B cell (primary cell): ENCODE measurements at regions not wholly inside any gene's neighbourhood (a gene's known extent, or its start where the extent isn't known, plus 50 kb on each side); places are given as distances from the start of the nearest gene placed in this dataset.

ENCODE experiments used
- ATAC-seq: fragments of 200-7000 bp; cut with Tn5 transposase; one replicate; pipeline ENCODE4 v1.10.0; 2021; ENCODE audit warnings: low read depth, mild to moderate bottlenecking, moderate number of reproducible peaks, moderate library complexity
- CTCF ChIA-PET: fragments of 350-600 bp; sonication (Branson Sonifier 250); formaldehyde crosslinking; loops from one replicate; lab custom pipeline; 2021; ENCODE audit warnings: antibody characterized with exemption, inconsistent platforms; lab: Charles Lee
- POLR2A ChIA-PET: fragments of 350-600 bp; sonication (Branson Sonifier 250); formaldehyde crosslinking; loops from one replicate; lab custom pipeline; 2021; ENCODE audit warnings: antibody characterized with exemption; lab: Charles Lee
- DNase-seq: peaks from one replicate; pipeline ENCODE4 v3.0.0; 2013
- H2AFZ ChIP-seq: 2 replicates; pipeline ENCODE4 v1.6.1; 2012; ENCODE audit warnings: mild to moderate bottlenecking, low read depth, low read length; ENCODE audit not compliant: insufficient read depth, poor library complexity, severe bottlenecking
- H3K27ac ChIP-seq, 2 donors: 1 replicate in 1 of 2; 2 replicates in 1 of 2; pipeline ENCODE4 v1.5.1; 2012 to 2013; ENCODE audit warnings: low read length in 2 of 2, mild to moderate bottlenecking in 2 of 2, moderate library complexity in 1 of 2
- H3K27me3 ChIP-seq, 4 experiments: fragments of 200-600 bp in 1 of 4; sonication (generic) in 1 of 4; replicated peaks in 1 of 4; 1 replicate in 2 of 4; 2 replicates in 2 of 4; pipeline versions ENCODE4 v1.6.1 to v1.7.0; 2013 to 2016; ENCODE audit warnings: low read length in 3 of 4, mild to moderate bottlenecking in 2 of 4, mixed read lengths in 1 of 4, moderate library complexity in 1 of 4; ENCODE audit not compliant: insufficient read depth in 4 of 4, control insufficient read depth in 3 of 4; ENCODE audit errors: control extremely low read depth in 1 of 4
- H3K36me3 ChIP-seq, 2 experiments: replicated peaks in 1 of 2; 1 replicate in 1 of 2; 2 replicates in 1 of 2; pipeline versions ENCODE4 v1.6.1 to v1.7.1; 2013; ENCODE audit warnings: low read length in 1 of 2; ENCODE audit not compliant: insufficient read depth in 2 of 2, control insufficient read depth in 1 of 2; ENCODE audit errors: control extremely low read depth in 1 of 2, extremely low read depth in 1 of 2
- H3K4me1 ChIP-seq, 2 donors: fragments of 200-600 bp in 1 of 2; sonication (generic) in 1 of 2; 1 replicate in 1 of 2; 2 replicates in 1 of 2; pipeline versions ENCODE4 v1.5.1 to v1.6.1; 2013 to 2017; ENCODE audit warnings: low read length in 2 of 2; ENCODE audit not compliant: control insufficient read depth in 2 of 2, insufficient read depth in 2 of 2
- H3K4me2 ChIP-seq: replicated peaks from 2 replicates; pipeline ENCODE3; 2012; ENCODE audit warnings: mild to moderate bottlenecking, low read depth, low read length; ENCODE audit not compliant: poor library complexity, severe bottlenecking
- H3K4me3 ChIP-seq, 5 experiments: fragments of 200-600 bp in 1 of 5; sonication (generic) in 1 of 5; 1 replicate in 3 of 5; 2 replicates in 2 of 5; pipeline versions ENCODE4 v1.5.1 to v1.7.0; 2011 to 2016; ENCODE audit warnings: low read length in 4 of 5, mild to moderate bottlenecking in 4 of 5, low read depth in 2 of 5, control low read depth in 1 of 5, moderate library complexity in 1 of 5; ENCODE audit not compliant: insufficient read depth in 1 of 5; ENCODE audit errors: control extremely low read depth in 1 of 5, extremely low read depth in 1 of 5
- H3K79me2 ChIP-seq: fragments of 200-600 bp; sonication (generic); one replicate; pipeline ENCODE4 v1.6.0; 2016; ENCODE audit warnings: low read length; ENCODE audit not compliant: control insufficient read depth, insufficient read depth
- H3K9ac ChIP-seq: fragments of 200-600 bp; sonication (generic); 2 replicates; pipeline ENCODE4 v1.6.1; 2017; ENCODE audit warnings: mild to moderate bottlenecking, low read length, moderate library complexity
- H3K9me3 ChIP-seq, 3 donors: one replicate each; pipeline versions ENCODE4 v1.6.1 to v1.7.1; 2013; ENCODE audit warnings: low read length in 2 of 3; ENCODE audit not compliant: control insufficient read depth in 2 of 3, insufficient read depth in 1 of 3; ENCODE audit errors: control extremely low read depth in 1 of 3
- H4K20me1 ChIP-seq: 2 replicates; pipeline ENCODE4 v1.6.0; 2012; ENCODE audit warnings: mild to moderate bottlenecking, low read length; ENCODE audit not compliant: insufficient read depth, control insufficient read depth, poor library complexity, severe bottlenecking
- H3K27ac Mint-ChIP-seq: one replicate; pipeline ENCODE4 v1.8.0; 2021; ENCODE audit warnings: mixed read lengths
- H3K27me3 Mint-ChIP-seq: one replicate; pipeline ENCODE4 v1.8.0; 2021; ENCODE audit warnings: mixed read lengths
- H3K4me1 Mint-ChIP-seq: one replicate; pipeline ENCODE4 v1.8.0; 2021; ENCODE audit warnings: mixed read lengths
- H3K4me3 Mint-ChIP-seq: one replicate; pipeline ENCODE4 v1.8.0; 2021; ENCODE audit warnings: mixed read lengths
- H3K9me3 Mint-ChIP-seq: one replicate; pipeline ENCODE4 v1.8.0; 2022; ENCODE audit warnings: mixed read lengths; ENCODE audit not compliant: insufficient read depth
- CTCF ChIP-seq: fragments of 200-600 bp; IDR thresholded peaks from one replicate; pipeline ENCODE4 v1.8.0; 2022; ENCODE audit warnings: antibody characterized with exemption, mild to moderate bottlenecking
- EZH2 ChIP-seq: IDR thresholded peaks from 2 replicates; pipeline ENCODE4 v1.6.1; 2012; ENCODE audit warnings: borderline replicate concordance, low read depth, mild to moderate bottlenecking, moderate library complexity, low read length; ENCODE audit not compliant: insufficient read depth, poor library complexity, severe bottlenecking
- WGBS: methylation state at CpG from one replicate; pipeline ENCODE4 v1.1.5; 2013; ENCODE audit warnings: missing lambda C conversion rate; ENCODE audit not compliant: insufficient coverage; 5-methylcytosine and 5-hydroxymethylcytosine counted together
- intact Hi-C: fragments of 100-400 bp; cut with micrococcal nuclease; formaldehyde crosslinking; loops from one replicate; pipeline ENCODE4 v1.10.0; 2022

GRCh38 chr20:61086031-61086430 lies 166.0 kb upstream of the CDH4 start:
- DNase-seq (no peak), ATAC-seq (no peak)
- no peaks in the 10 kb centered on the region for H3K4me1 Mint-ChIP-seq
- H3K4me3 Mint-ChIP-seq: no peak overlapping the region
- no peaks in the 10 kb centered on the region for H3K27me3 ChIP-seq
- no peaks in the 10 kb centered on the region for H3K27me3 Mint-ChIP-seq
- H2AFZ ChIP-seq: no peak overlapping the region
- H3K4me1 ChIP-seq: no peaks in the 10 kb centered on the region
- H3K27ac Mint-ChIP-seq: no peak overlapping the region
- H3K4me3 ChIP-seq: no peak overlapping the region
- H3K4me2 ChIP-seq: no peak overlapping the region
- ChIA-PET POLR2A (no interaction called here), CTCF (no interaction called here)
- no peaks in the 10 kb centered on the region for H3K36me3 ChIP-seq
- H3K9ac ChIP-seq: no peak overlapping the region
- H3K9me3 Mint-ChIP-seq: peaks cover 6% of the 10 kb centered on the region
- H3K79me2 ChIP-seq: no peaks in the 10 kb centered on the region
- WGBS: no CpG with 5 or more reads among the region's 1 CpG
- no peak overlapping the region for H3K27ac ChIP-seq
- intact Hi-C loops: no loop called here
- no peaks in the 10 kb centered on the region for H4K20me1 ChIP-seq
- TF ChIP-seq CTCF (no peak), EZH2 (no peak)
- peaks cover 0 to 21% (median 0%) of the 10 kb centered on the region in 3 donors for H3K9me3 ChIP-seq

GRCh38 chr20:61090541-61090940 lies 161.5 kb upstream of the CDH4 start:
- Histone ChIP-seq H2AFZ (no peak overlapping the region), H3K4me1 (no peaks in the 10 kb centered on the region), H3K27ac (no peak overlapping the region), H3K4me2 (no peak overlapping the region), H3K4me3 (no peak overlapping the region), H3K36me3 (no peaks in the 10 kb centered on the region), H3K9ac (no peak overlapping the region), H4K20me1 (no peaks in the 10 kb centered on the region), H3K79me2 (no peaks in the 10 kb centered on the region), H3K27me3 (no peaks in the 10 kb centered on the region), H3K9me3 (peaks cover 2 to 15% (median 4%) of the 10 kb centered on the region in 3 donors)
- intact Hi-C loops: no loop called here
- POLR2A ChIA-PET: no interaction called here
- peaks cover 14% of the 10 kb centered on the region for H3K9me3 Mint-ChIP-seq
- CTCF ChIA-PET: no interaction called here
- 42% methylated on average over 6 of the region's 7 CpGs for WGBS
- H3K4me1 Mint-ChIP-seq: no peaks in the 10 kb centered on the region
- no peak for ATAC-seq
- DNase-seq: no peak
- no peak overlapping the region for H3K27ac Mint-ChIP-seq
- no peak overlapping the region for H3K4me3 Mint-ChIP-seq
- H3K27me3 Mint-ChIP-seq: no peaks in the 10 kb centered on the region
- no peak for TF ChIP-seq CTCF
- no peak for TF ChIP-seq EZH2
